ENCODE measurements at regions not wholly inside any gene's neighbourhood (a gene's known extent, or its start where the extent isn't known, plus 50 kb on each side); places are given as distances from the start of the nearest gene placed in this dataset.
"Not testable (repeated sequence)": the region's sequence is repeated elsewhere in the genome, so short reads cannot be mapped to it uniquely, and the experiment has no call there.

DNA sequence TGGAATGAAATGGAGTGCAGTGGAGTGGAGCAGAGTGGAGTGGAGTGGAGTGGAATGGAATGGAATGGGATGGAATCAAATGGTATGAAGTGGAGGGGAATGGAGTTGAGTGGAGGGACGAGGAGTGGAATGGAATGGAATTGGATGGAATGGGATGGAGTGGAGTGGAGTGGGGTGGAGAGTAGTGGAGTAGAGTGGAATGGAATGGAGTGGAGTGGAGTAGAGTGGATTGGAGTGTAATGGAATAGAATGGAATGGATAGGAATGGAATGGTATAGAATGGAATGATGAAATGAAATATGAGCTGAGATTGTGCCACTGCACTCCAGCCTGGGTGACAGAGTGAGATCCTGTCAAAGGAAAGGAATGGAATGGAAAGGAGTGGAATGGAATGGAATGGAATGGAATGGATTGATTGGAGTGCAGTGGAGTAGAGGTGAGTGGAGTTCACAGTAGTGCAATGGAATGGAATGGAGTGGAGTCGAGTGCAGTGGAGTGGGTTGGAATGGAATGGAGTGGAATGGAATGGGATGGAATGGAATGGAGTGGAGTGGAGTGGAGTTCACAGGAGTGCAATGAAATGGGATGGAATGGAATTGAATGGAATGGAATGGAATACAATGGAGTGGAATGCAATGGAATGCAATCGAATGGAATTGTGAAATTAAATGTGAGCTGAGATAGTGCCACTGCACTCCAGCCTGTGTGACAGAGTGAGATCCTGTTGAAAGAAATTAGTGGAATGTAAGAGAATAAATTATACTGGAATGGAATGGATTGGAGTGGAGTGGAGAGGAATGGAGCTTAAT is 1274.7 kb upstream of the TPTE start:
- not testable (repeated sequence) for TF ChIP-seq CTCF (IDR thresholded peaks at IDR 0.05; ENCODE audit: insufficient read depth, low read length)
- TF ChIP-seq, protein P1, sequence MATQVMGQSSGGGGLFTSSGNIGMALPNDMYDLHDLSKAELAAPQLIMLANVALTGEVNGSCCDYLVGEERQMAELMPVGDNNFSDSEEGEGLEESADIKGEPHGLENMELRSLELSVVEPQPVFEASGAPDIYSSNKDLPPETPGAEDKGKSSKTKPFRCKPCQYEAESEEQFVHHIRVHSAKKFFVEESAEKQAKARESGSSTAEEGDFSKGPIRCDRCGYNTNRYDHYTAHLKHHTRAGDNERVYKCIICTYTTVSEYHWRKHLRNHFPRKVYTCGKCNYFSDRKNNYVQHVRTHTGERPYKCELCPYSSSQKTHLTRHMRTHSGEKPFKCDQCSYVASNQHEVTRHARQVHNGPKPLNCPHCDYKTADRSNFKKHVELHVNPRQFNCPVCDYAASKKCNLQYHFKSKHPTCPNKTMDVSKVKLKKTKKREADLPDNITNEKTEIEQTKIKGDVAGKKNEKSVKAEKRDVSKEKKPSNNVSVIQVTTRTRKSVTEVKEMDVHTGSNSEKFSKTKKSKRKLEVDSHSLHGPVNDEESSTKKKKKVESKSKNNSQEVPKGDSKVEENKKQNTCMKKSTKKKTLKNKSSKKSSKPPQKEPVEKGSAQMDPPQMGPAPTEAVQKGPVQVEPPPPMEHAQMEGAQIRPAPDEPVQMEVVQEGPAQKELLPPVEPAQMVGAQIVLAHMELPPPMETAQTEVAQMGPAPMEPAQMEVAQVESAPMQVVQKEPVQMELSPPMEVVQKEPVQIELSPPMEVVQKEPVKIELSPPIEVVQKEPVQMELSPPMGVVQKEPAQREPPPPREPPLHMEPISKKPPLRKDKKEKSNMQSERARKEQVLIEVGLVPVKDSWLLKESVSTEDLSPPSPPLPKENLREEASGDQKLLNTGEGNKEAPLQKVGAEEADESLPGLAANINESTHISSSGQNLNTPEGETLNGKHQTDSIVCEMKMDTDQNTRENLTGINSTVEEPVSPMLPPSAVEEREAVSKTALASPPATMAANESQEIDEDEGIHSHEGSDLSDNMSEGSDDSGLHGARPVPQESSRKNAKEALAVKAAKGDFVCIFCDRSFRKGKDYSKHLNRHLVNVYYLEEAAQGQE (IDR thresholded peaks at IDR 0.05; ENCODE audit: insufficient replicate concordance, low read depth) = not testable (repeated sequence)

Measured in HL-60 (cell line).